Transverse colon (tissue), 3 donors: ENCODE measurements at regions not wholly inside any gene's neighbourhood (a gene's known extent, or its start where the extent isn't known, plus 50 kb on each side); places are given as distances from the start of the nearest gene placed in this dataset.

ENCODE experiments used
- POLR2A ChIP-seq: fragments of 450-650 bp; IDR thresholded peaks from one replicate; pipeline ENCODE4 v1.6.1; 2016; ENCODE audit warnings: antibody characterized with exemption, mild to moderate bottlenecking, moderate library complexity
- TF ChIP-seq, protein P1 (sequence below), 5 experiments: fragments of 200-600 bp in 3 of 5; fragments of 450-650 bp in 2 of 5; sonication (generic) in 3 of 5; IDR thresholded peaks; 1 replicate in 2 of 5; 2 replicates in 3 of 5; pipeline ENCODE4 v1.5.1; 2016 to 2017; ENCODE audit warnings: antibody characterized with exemption in 5 of 5, inconsistent platforms in 3 of 5, mild to moderate bottlenecking in 2 of 5, moderate library complexity in 1 of 5

DNA sequence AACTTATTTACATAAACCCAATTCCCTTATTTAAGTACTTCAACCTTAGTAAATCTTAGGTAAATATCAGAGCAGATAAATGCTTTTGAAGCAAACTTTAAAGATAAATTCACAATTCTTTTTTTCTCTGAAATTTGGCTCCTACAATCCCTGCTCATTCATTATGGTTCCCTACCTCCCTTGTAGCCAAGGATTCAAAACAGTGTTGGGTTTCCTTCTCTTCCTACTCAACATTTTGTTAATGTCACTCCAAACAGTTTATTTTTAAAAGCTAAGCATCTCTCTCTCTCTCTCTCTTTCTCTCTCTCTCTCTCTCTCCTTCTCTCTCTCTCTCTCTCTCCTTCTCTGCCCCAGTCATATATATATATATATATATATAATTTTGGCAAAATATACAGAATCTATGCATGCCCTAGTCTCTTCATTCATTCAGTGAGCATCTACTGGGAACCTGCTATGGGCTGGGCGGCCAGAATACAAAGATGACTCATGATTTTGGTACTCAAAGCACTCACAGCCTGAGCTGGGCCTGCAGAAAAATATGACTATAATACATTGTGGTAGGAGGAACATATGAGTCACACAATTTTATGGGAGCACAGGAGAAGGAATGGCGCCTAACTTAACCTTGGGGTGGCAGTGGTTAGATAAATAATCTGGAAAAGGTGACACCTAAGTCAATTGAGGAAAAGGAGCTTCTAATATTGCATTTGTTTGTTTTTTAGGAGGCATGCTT, 123.7 kb upstream of the DHRS4 start:
- TF ChIP-seq POLR2A = no peak
- TF ChIP-seq, protein P1, sequence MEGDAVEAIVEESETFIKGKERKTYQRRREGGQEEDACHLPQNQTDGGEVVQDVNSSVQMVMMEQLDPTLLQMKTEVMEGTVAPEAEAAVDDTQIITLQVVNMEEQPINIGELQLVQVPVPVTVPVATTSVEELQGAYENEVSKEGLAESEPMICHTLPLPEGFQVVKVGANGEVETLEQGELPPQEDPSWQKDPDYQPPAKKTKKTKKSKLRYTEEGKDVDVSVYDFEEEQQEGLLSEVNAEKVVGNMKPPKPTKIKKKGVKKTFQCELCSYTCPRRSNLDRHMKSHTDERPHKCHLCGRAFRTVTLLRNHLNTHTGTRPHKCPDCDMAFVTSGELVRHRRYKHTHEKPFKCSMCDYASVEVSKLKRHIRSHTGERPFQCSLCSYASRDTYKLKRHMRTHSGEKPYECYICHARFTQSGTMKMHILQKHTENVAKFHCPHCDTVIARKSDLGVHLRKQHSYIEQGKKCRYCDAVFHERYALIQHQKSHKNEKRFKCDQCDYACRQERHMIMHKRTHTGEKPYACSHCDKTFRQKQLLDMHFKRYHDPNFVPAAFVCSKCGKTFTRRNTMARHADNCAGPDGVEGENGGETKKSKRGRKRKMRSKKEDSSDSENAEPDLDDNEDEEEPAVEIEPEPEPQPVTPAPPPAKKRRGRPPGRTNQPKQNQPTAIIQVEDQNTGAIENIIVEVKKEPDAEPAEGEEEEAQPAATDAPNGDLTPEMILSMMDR (IDR thresholded peaks at IDR 0.05) = no peak
